Glutamatergic neuron (in vitro differentiated cells): ENCODE measurements at regions not wholly inside any gene's neighbourhood (a gene's known extent, or its start where the extent isn't known, plus 50 kb on each side); places are given as distances from the start of the nearest gene placed in this dataset.
A peak's percentile ranks its signal among the peaks of the same experiment; 100 is the strongest.

ENCODE experiments used
- DNase-seq: peaks from one replicate; pipeline ENCODE4 v3.0.0; 2022
- H3K27ac Mint-ChIP-seq: one replicate; pipeline ENCODE4 v1.8.0; 2020; ENCODE audit warnings: mild to moderate bottlenecking, mixed read lengths, inconsistent platforms; ENCODE audit not compliant: unreplicated experiment
- H3K27me3 Mint-ChIP-seq: one replicate; pipeline ENCODE4 v1.8.0; 2020; ENCODE audit warnings: mild to moderate bottlenecking, moderate library complexity, mixed read lengths, inconsistent platforms; ENCODE audit not compliant: unreplicated experiment
- H3K36me3 Mint-ChIP-seq: one replicate; pipeline ENCODE4 v1.8.0; 2020; ENCODE audit warnings: mild to moderate bottlenecking, mixed read lengths, inconsistent platforms; ENCODE audit not compliant: unreplicated experiment
- H3K4me1 Mint-ChIP-seq: one replicate; pipeline ENCODE4 v1.8.0; 2020; ENCODE audit warnings: mild to moderate bottlenecking, low read depth, mixed read lengths, inconsistent platforms; ENCODE audit not compliant: unreplicated experiment
- H3K4me3 Mint-ChIP-seq: one replicate; pipeline ENCODE4 v1.8.0; 2020; ENCODE audit warnings: mild to moderate bottlenecking, mixed read lengths, inconsistent platforms; ENCODE audit not compliant: unreplicated experiment
- H3K9me3 Mint-ChIP-seq: one replicate; pipeline ENCODE4 v1.8.0; 2020; ENCODE audit warnings: mild to moderate bottlenecking, moderate library complexity, mixed read lengths, inconsistent platforms; ENCODE audit not compliant: unreplicated experiment
- CTCF ChIP-seq: fragments of 200-600 bp; sonication (generic); IDR thresholded peaks from one replicate; pipeline ENCODE4 v1.5.0; 2021; ENCODE audit not compliant: partially characterized antibody, unreplicated experiment

DNA sequence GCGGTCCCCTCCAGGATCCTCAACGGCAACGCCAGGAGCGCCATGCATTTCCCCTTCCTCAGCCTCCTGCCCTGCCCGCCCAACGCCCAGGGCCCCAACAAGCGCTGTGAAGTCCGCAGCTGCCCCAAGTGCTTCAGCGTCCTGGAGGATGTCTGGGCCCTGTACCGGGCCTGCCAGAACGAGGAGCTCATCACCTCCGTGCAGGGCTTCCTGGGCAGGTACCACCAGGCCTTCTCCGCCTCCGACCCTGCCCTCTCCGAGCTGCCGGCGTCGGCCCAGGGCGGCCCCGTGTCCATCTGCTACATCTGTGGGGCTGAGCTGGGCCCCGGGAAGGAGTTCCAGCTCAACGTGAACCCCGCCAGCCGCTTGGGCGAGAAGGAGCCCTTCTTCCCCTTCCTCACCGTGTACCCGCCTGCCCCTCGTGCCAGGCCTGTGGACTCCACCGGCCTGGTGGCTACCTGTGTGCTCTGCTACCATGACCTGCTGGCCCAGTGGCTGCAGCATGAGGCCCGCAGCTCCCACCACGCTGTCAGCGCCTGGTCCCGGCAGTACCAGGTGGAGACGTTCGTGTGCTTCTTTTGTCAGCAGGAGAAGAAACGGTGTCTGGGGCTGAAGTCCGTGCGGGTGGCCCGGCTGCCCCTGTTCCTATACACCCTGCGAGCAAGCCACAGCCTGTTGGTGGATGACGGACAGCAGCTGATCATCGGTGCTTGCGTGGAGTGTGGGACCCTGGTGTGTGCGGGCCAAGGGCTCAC, 58.9 kb upstream of the CIBAR2 start:
- Mint-ChIP-seq H3K36me3 (no peaks in the 10 kb centered on the region), H3K27ac (peak overlapping the region; percentile 38), H3K9me3 (peaks cover 31% of the 10 kb centered on the region), H3K4me3 (peak overlapping the region; percentile 84), H3K27me3 (peaks cover 7% of the 10 kb centered on the region), H3K4me1 (peaks cover 64% of the 10 kb centered on the region)
- DNase-seq = no peak
- TF ChIP-seq CTCF = no peak

GRCh38 chr16:85171759-85172454, 59.6 kb upstream of the CIBAR2 start:
- TF ChIP-seq CTCF = no peak
- H3K9me3 Mint-ChIP-seq = peaks cover 27% of the 10 kb centered on the region
- DNase-seq = no peak
- peaks cover 7% of the 10 kb centered on the region for H3K27me3 Mint-ChIP-seq
- H3K36me3 Mint-ChIP-seq = no peaks in the 10 kb centered on the region
- peaks cover 65% of the 10 kb centered on the region for H3K4me1 Mint-ChIP-seq
- H3K4me3 Mint-ChIP-seq = peak overlapping the region; percentile 84
- peak overlapping the region; percentile 74 for H3K27ac Mint-ChIP-seq

DNA sequence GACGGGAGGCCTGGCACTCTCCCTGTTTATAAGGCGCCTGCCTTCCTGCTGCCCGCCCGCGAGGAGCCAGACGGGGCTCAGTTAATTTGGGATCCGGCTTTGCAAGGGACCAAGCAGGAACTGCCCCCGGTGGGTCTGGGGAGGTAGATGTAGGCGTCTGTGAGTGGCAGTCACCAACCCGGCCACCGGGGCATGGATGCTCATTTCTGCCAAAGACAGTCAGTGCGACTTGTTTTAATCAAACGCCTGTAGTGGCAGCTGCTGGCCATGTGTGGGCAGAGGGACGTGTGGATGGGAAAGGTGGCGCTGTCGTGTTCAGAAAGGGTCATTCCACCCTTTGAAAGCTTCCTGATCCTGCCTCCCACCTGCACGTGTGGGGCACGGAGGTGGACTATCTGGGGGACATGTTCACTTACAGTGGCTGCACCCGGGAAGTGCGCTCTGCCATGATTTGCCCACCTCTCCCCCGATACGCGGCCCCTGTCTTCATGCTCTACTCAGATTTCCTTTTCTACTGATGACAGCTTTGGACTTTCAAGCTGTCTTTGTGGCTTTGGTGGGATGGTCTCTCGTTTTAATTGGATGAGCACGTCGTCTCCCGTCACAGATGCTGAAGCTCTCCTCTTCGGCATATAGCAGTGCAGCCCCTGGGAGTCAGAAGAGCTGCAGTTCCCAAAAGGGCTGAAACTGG, 60.3 kb upstream of the CIBAR2 start:
- DNase-seq = peak; percentile 61
- no peaks in the 10 kb centered on the region for H3K36me3 Mint-ChIP-seq
- peak overlapping the region; percentile 74 for H3K27ac Mint-ChIP-seq

DNA sequence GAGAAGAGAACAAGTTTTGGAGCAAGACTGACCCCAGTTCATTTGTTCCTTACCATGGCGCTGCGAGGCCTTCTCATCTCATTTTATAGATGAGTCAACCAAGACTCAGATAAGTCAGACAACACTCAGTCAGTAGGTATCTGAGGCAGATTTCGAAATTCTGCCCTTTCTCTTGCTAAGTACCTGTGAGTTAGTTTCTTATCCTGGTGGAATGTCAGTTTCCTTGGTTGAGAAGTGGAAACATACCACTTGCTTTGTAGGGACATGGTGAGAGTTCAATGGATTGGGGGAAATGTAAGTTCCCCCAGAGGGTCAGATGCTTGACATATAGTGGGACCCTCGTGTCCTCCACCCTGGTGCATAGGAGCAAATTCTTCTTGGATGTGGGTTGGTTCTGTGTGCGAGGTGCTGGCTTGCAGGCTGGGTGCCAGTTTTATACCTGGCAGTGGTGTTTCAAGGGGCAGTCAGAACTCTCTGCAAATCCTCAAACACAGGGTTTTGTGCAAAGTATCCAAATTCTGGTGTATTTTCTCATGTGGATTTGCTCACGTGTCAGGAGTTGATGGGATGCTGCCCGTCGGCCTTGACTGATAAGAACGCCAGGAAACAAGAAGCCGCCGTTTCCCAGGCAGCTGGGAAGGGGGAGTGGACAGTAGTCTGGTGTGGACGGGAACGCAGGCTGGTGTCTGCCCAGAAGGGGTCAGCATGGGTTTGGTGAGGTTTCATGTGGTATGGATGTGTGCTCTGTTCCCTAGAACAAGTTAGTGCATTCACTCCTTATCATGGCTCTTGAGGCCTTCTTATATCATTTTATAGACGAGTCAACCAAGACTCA, 61.1 kb upstream of the CIBAR2 start:
- peaks cover 59% of the 10 kb centered on the region for H3K4me1 Mint-ChIP-seq
- H3K27ac Mint-ChIP-seq = peak overlapping the region; percentile 74
- no peak for DNase-seq

More for the DNA sequence above, 60.3 kb upstream of the CIBAR2 start:
- H3K27me3 Mint-ChIP-seq = peaks cover 6% of the 10 kb centered on the region
- peak overlapping the region; percentile 84 for H3K4me3 Mint-ChIP-seq
- H3K4me1 Mint-ChIP-seq = peaks cover 65% of the 10 kb centered on the region
- peaks cover 21% of the 10 kb centered on the region for H3K9me3 Mint-ChIP-seq
- TF ChIP-seq CTCF = no peak

More for the DNA sequence above, 61.1 kb upstream of the CIBAR2 start:
- Mint-ChIP-seq H3K36me3 (no peaks in the 10 kb centered on the region), H3K9me3 (peaks cover 16% of the 10 kb centered on the region), H3K4me3 (peak overlapping the region; percentile 84), H3K27me3 (peaks cover 10% of the 10 kb centered on the region)
- TF ChIP-seq CTCF = no peak
